ENCODE measurements at regions not wholly inside any gene's neighbourhood (a gene's known extent, or its start where the extent isn't known, plus 50 kb on each side); places are given as distances from the start of the nearest gene placed in this dataset.

GRCh38 chr5:119708076-119708790, 78.9 kb downstream of the FAM170A start (continued):
- TF ChIP-seq, protein P1, sequence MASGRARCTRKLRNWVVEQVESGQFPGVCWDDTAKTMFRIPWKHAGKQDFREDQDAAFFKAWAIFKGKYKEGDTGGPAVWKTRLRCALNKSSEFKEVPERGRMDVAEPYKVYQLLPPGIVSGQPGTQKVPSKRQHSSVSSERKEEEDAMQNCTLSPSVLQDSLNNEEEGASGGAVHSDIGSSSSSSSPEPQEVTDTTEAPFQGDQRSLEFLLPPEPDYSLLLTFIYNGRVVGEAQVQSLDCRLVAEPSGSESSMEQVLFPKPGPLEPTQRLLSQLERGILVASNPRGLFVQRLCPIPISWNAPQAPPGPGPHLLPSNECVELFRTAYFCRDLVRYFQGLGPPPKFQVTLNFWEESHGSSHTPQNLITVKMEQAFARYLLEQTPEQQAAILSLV (tag; IDR thresholded peaks at IDR 0.05) = no peak
- TF ChIP-seq, protein P2, sequence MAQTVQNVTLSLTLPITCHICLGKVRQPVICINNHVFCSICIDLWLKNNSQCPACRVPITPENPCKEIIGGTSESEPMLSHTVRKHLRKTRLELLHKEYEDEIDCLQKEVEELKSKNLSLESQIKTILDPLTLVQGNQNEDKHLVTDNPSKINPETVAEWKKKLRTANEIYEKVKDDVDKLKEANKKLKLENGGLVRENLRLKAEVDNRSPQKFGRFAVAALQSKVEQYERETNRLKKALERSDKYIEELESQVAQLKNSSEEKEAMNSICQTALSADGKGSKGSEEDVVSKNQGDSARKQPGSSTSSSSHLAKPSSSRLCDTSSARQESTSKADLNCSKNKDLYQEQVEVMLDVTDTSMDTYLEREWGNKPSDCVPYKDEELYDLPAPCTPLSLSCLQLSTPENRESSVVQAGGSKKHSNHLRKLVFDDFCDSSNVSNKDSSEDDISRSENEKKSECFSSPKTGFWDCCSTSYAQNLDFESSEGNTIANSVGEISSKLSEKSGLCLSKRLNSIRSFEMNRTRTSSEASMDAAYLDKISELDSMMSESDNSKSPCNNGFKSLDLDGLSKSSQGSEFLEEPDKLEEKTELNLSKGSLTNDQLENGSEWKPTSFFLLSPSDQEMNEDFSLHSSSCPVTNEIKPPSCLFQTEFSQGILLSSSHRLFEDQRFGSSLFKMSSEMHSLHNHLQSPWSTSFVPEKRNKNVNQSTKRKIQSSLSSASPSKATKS (CRISPR knock-in tag; IDR thresholded peaks at IDR 0.05) = no peak
- TF ChIP-seq, protein P3, sequence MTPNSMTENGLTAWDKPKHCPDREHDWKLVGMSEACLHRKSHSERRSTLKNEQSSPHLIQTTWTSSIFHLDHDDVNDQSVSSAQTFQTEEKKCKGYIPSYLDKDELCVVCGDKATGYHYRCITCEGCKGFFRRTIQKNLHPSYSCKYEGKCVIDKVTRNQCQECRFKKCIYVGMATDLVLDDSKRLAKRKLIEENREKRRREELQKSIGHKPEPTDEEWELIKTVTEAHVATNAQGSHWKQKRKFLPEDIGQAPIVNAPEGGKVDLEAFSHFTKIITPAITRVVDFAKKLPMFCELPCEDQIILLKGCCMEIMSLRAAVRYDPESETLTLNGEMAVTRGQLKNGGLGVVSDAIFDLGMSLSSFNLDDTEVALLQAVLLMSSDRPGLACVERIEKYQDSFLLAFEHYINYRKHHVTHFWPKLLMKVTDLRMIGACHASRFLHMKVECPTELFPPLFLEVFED (CRISPR knock-in tag; conservative IDR thresholded peaks at IDR 0.05) = no peak

- in situ Hi-C loops (cut with MboI) (no loop called here), intact Hi-C loops (cut with micrococcal nuclease) (no loop called here)
- Histone ChIP-seq H4K20me1 (replicated peaks; ENCODE audit: control insufficient read depth, insufficient read depth, low read length) (no peaks in the 10 kb centered on the region), H3K27ac (ENCODE audit: extremely low read depth, low read depth, low read length) (no peak overlapping the region), H3K4me3 (no peak overlapping the region), H3K79me2 (ENCODE audit: control insufficient read depth, insufficient read depth, low read length) (no peaks in the 10 kb centered on the region), H3K9me3 (replicated peaks; ENCODE audit: control insufficient read depth, insufficient read depth, low read depth, low read length) (no peaks in the 10 kb centered on the region), H3K9me1 (ENCODE audit: control insufficient read depth, insufficient read depth, low read length) (no peaks in the 10 kb centered on the region), H3K9ac (ENCODE audit: insufficient read depth in 1 of 2, low read depth in 2 of 2, low read length in 2 of 2) (no peak overlapping the region), H3K27me3 (ENCODE audit: control insufficient read depth in 2 of 2, insufficient read depth in 2 of 2, low read length in 2 of 2) (no peaks in the 10 kb centered on the region), H2AFZ (ENCODE audit: low read depth, low read length) (no peak overlapping the region), H3K4me2 (ENCODE audit: insufficient read depth, low read length) (no peak overlapping the region), H3K4me1 (replicated peaks in 1 of 2; ENCODE audit: control insufficient read depth in 2 of 2, insufficient read depth in 2 of 2, low read length in 2 of 2) (no peaks in the 10 kb centered on the region), H3K36me3 (ENCODE audit: control insufficient read depth, insufficient read depth, low read length) (no peaks in the 10 kb centered on the region)
- CTCF ChIA-PET (ENCODE audit: low intra/inter-chr PET ratio) = no interaction called here
- TF ChIP-seq, protein P4, sequence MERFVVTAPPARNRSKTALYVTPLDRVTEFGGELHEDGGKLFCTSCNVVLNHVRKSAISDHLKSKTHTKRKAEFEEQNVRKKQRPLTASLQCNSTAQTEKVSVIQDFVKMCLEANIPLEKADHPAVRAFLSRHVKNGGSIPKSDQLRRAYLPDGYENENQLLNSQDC (CRISPR knock-in tag; IDR thresholded peaks at IDR 0.05) = no peak
- TF ChIP-seq BCL6 (CRISPR knock-in tag; IDR thresholded peaks at IDR 0.05) (no peak), ZNF408 (CRISPR knock-in tag; IDR thresholded peaks at IDR 0.05; ENCODE audit: low read depth) (no peak), ZFPM2 (CRISPR knock-in tag; IDR thresholded peaks at IDR 0.05) (no peak), POU5F1 (IDR thresholded peaks at IDR 0.05; ENCODE audit: borderline replicate concordance, low read depth, low read length, partially characterized antibody) (no peak), SMARCA4 (IDR thresholded peaks at IDR 0.05) (no peak), ZNF217 (CRISPR knock-in tag; IDR thresholded peaks at IDR 0.05) (no peak)
- TF ChIP-seq, protein P5, sequence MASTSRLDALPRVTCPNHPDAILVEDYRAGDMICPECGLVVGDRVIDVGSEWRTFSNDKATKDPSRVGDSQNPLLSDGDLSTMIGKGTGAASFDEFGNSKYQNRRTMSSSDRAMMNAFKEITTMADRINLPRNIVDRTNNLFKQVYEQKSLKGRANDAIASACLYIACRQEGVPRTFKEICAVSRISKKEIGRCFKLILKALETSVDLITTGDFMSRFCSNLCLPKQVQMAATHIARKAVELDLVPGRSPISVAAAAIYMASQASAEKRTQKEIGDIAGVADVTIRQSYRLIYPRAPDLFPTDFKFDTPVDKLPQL (IDR thresholded peaks at IDR 0.05; ENCODE audit: extremely low read depth, insufficient read length) = no peak
- TF ChIP-seq, protein P6, sequence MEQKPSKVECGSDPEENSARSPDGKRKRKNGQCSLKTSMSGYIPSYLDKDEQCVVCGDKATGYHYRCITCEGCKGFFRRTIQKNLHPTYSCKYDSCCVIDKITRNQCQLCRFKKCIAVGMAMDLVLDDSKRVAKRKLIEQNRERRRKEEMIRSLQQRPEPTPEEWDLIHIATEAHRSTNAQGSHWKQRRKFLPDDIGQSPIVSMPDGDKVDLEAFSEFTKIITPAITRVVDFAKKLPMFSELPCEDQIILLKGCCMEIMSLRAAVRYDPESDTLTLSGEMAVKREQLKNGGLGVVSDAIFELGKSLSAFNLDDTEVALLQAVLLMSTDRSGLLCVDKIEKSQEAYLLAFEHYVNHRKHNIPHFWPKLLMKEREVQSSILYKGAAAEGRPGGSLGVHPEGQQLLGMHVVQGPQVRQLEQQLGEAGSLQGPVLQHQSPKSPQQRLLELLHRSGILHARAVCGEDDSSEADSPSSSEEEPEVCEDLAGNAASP (IDR thresholded peaks at IDR 0.05) = no peak
- TF ChIP-seq, protein P7, sequence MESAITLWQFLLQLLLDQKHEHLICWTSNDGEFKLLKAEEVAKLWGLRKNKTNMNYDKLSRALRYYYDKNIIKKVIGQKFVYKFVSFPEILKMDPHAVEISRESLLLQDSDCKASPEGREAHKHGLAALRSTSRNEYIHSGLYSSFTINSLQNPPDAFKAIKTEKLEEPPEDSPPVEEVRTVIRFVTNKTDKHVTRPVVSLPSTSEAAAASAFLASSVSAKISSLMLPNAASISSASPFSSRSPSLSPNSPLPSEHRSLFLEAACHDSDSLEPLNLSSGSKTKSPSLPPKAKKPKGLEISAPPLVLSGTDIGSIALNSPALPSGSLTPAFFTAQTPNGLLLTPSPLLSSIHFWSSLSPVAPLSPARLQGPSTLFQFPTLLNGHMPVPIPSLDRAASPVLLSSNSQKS (CRISPR knock-in tag; IDR thresholded peaks at IDR 0.05) = no peak
- BruUV-seq (replicated peaks) = no TSS peak
- ATAC-seq (no peak), DNase-seq (ENCODE audit: extremely low read depth in 1 of 4, low spot score in 3 of 4) (no peak), FAIRE-seq (no peak)
- POLR2A ChIA-PET = no interaction called here
- 0% methylated on average over 2 of the region's 2 CpGs for WGBS (ENCODE audit: insufficient coverage, low coverage, missing lambda C conversion rate)
These were observed 92.4 kb downstream of the FAM170A start for GRCh38 chr5:119721775-119722174.

All from K562 (cell line).